WTC11 (cell line): ENCODE measurements at regions not wholly inside any gene's neighbourhood (a gene's known extent, or its start where the extent isn't known, plus 50 kb on each side); places are given as distances from the start of the nearest gene placed in this dataset.

Experiments
- ATAC-seq: fragments of 200-7000 bp; cut with Tn5 transposase; 2 replicates; pipeline ENCODE4 v1.10.0; 2021; ENCODE audit warnings: mild to moderate bottlenecking, moderate library complexity
- CTCF ChIA-PET: fragments of 300-600 bp; sonication (Branson Sonifier 250); formaldehyde crosslinking; loops from one replicate; lab custom pipeline; 2021; ENCODE audit warnings: antibody characterized with exemption; lab: Charles Lee
- POLR2A ChIA-PET: fragments of 350-600 bp; sonication (Branson Sonifier 250); formaldehyde crosslinking; loops from one replicate; lab custom pipeline; 2021; ENCODE audit warnings: antibody characterized with exemption; lab: Charles Lee
- DNase-seq: peaks from one replicate; pipeline ENCODE4 v3.0.0; 2021; ENCODE audit warnings: low spot score
- H3K27ac Mint-ChIP-seq: 2 replicates; pipeline ENCODE4 v1.8.0; 2021; ENCODE audit warnings: mixed read lengths
- H3K27me3 Mint-ChIP-seq: 2 replicates; pipeline ENCODE4 v1.8.0; 2021; ENCODE audit warnings: low read depth, mild to moderate bottlenecking, moderate library complexity, mixed read lengths
- H3K36me3 Mint-ChIP-seq: 2 replicates; pipeline ENCODE4 v1.8.0; 2021; ENCODE audit warnings: mixed read lengths
- H3K4me1 Mint-ChIP-seq: 2 replicates; pipeline ENCODE4 v1.8.0; 2022; ENCODE audit warnings: mixed read lengths
- H3K4me3 Mint-ChIP-seq: 2 replicates; pipeline ENCODE4 v1.8.0; 2021; ENCODE audit warnings: mild to moderate bottlenecking, moderate library complexity, mixed read lengths
- H3K9me3 Mint-ChIP-seq: 2 replicates; pipeline ENCODE4 v1.8.0; 2021; ENCODE audit warnings: mixed read lengths
- E2F5 ChIP-seq: sonication (generic); formaldehyde crosslinking; IDR thresholded peaks from 2 replicates; pipeline ENCODE4 v1.8.1; 2022; ENCODE audit warnings: mild to moderate bottlenecking, moderate library complexity, missing genetic modification reagents
- FOXP4 ChIP-seq: sonication (generic); formaldehyde crosslinking; IDR thresholded peaks from 2 replicates; pipeline ENCODE4 v1.8.0; 2022; ENCODE audit warnings: mild to moderate bottlenecking, missing genetic modification reagents
- IRF2 ChIP-seq: sonication (generic); formaldehyde crosslinking; IDR thresholded peaks from 2 replicates; pipeline ENCODE4 v1.8.0; 2022; ENCODE audit warnings: low read depth, missing genetic modification reagents, borderline replicate concordance
- JAZF1 ChIP-seq: fragments of 250-450 bp; sonication (Bioruptor Pico); IDR thresholded peaks from 2 replicates; pipeline ENCODE4 v1.9.0; 2021; ENCODE audit warnings: moderate library complexity, mild to moderate bottlenecking, inconsistent platforms
- JUN ChIP-seq: sonication (generic); formaldehyde crosslinking; IDR thresholded peaks from 2 replicates; pipeline ENCODE4 v1.8.0; 2023; ENCODE audit warnings: mild to moderate bottlenecking, missing genetic modification reagents
- MAX ChIP-seq: sonication (generic); formaldehyde crosslinking; IDR thresholded peaks from 2 replicates; pipeline ENCODE4 v1.8.0; 2022; ENCODE audit warnings: mild to moderate bottlenecking, missing genetic modification reagents
- MXD4 ChIP-seq: fragments of 250-450 bp; sonication (Bioruptor Pico); IDR thresholded peaks from 2 replicates; pipeline ENCODE4 v1.8.0; 2021; ENCODE audit warnings: mild to moderate bottlenecking, moderate library complexity, borderline replicate concordance
- NFYB ChIP-seq: sonication (generic); formaldehyde crosslinking; conservative IDR thresholded peaks from 2 replicates; pipeline ENCODE4 v1.8.0; 2022; ENCODE audit warnings: low read depth, missing genetic modification reagents
- NR1H2 ChIP-seq: sonication (generic); formaldehyde crosslinking; IDR thresholded peaks from 2 replicates; pipeline ENCODE4 v1.9.0; 2021; ENCODE audit warnings: mild to moderate bottlenecking, moderate library complexity, missing genetic modification reagents
- NR3C1 ChIP-seq: sonication (generic); formaldehyde crosslinking; conservative IDR thresholded peaks from 2 replicates; pipeline ENCODE4 v1.8.1; 2023; ENCODE audit warnings: low read depth, mild to moderate bottlenecking, missing genetic modification reagents
- RELA ChIP-seq: sonication (generic); formaldehyde crosslinking; IDR thresholded peaks from 2 replicates; pipeline ENCODE4 v1.8.1; 2022; ENCODE audit warnings: missing genetic modification reagents, mild to moderate bottlenecking, borderline replicate concordance
- RORB ChIP-seq: fragments of 250-450 bp; sonication (Bioruptor Pico); IDR thresholded peaks from 2 replicates; pipeline ENCODE4 v1.9.0; 2021; ENCODE audit warnings: mild to moderate bottlenecking
- TP53 ChIP-seq: sonication (generic); formaldehyde crosslinking; IDR thresholded peaks from 2 replicates; pipeline ENCODE4 v1.8.1; 2023; ENCODE audit warnings: mild to moderate bottlenecking, missing genetic modification reagents
- USF1 ChIP-seq: sonication (generic); formaldehyde crosslinking; IDR thresholded peaks from 2 replicates; pipeline ENCODE4 v1.8.0; 2022; ENCODE audit warnings: mild to moderate bottlenecking, missing genetic modification reagents
- ZNF121 ChIP-seq: sonication (generic); formaldehyde crosslinking; IDR thresholded peaks from 2 replicates; pipeline ENCODE4 v1.8.0; 2023; ENCODE audit warnings: missing genetic modification reagents
- ZNF317 ChIP-seq: sonication (generic); formaldehyde crosslinking; IDR thresholded peaks from 2 replicates; pipeline ENCODE4 v1.8.1; 2023; ENCODE audit warnings: low read depth, mild to moderate bottlenecking, moderate library complexity, missing genetic modification reagents, borderline replicate concordance
- TF ChIP-seq, protein P1 (sequence below): sonication (generic); formaldehyde crosslinking; IDR thresholded peaks from 2 replicates; pipeline ENCODE4 v1.8.1; 2023; ENCODE audit warnings: mild to moderate bottlenecking, missing genetic modification reagents
- TF ChIP-seq, protein P2 (sequence below): fragments of 250-450 bp; sonication (Bioruptor Pico); conservative IDR thresholded peaks from 2 replicates; pipeline ENCODE4 v1.9.0; 2021; ENCODE audit warnings: mild to moderate bottlenecking
- TF ChIP-seq, protein P3 (sequence below): fragments of 250-450 bp; sonication (Bioruptor Pico); IDR thresholded peaks from 2 replicates; pipeline ENCODE4 v1.9.0; 2021; ENCODE audit warnings: mild to moderate bottlenecking, borderline replicate concordance
- TF ChIP-seq, protein P4 (sequence below): sonication (generic); formaldehyde crosslinking; IDR thresholded peaks from 2 replicates; pipeline ENCODE4 v1.8.0; 2022; ENCODE audit warnings: mild to moderate bottlenecking, missing genetic modification reagents

DNA sequence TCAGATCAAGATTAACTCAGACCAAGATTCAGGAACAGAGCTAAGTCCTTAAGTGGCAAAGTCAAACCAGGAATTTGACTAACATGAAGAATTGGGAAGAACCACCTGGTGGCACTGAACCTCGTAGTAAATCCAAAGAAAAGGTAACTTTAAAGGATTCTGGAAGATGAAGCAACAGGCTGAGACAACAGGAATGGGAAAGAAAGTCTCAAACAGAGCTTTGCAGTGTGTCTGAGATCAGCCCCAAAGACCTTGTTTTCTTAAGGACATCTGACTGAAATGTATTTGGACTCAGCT lies 126.1 kb downstream of the ASB9 start:
- POLR2A ChIA-PET, result no interaction called here
- Mint-ChIP-seq H3K27ac (no peak overlapping the region), H3K4me3 (no peak overlapping the region), H3K9me3 (no peaks in the 10 kb centered on the region)
- CTCF ChIA-PET, result interaction anchor here (0.7 to 1.6 kb wide), 8 partner anchors 9 to 212 kb away, joined by 3 to 5 read pairs (median 3); no protein-coding TSS in a partner anchor
- DNase-seq, result no peak
- ATAC-seq, result no peak
- TF ChIP-seq ZNF317, result no peak
- no peak for TF ChIP-seq MAX
- no peak for TF ChIP-seq FOXP4 (CRISPR knock-in tag)
- TF ChIP-seq NR3C1, result no peak
- no peak for TF ChIP-seq E2F5 (CRISPR knock-in tag)
- no peak for TF ChIP-seq ZNF121 (CRISPR knock-in tag)
- TF ChIP-seq TP53 (CRISPR knock-in tag), result no peak
- TF ChIP-seq MXD4, result no peak
- TF ChIP-seq NFYB (CRISPR knock-in tag), result no peak
- no peak for TF ChIP-seq JAZF1 (CRISPR knock-in tag)
- no peak for TF ChIP-seq JUN (CRISPR knock-in tag)
- TF ChIP-seq, protein P1, sequence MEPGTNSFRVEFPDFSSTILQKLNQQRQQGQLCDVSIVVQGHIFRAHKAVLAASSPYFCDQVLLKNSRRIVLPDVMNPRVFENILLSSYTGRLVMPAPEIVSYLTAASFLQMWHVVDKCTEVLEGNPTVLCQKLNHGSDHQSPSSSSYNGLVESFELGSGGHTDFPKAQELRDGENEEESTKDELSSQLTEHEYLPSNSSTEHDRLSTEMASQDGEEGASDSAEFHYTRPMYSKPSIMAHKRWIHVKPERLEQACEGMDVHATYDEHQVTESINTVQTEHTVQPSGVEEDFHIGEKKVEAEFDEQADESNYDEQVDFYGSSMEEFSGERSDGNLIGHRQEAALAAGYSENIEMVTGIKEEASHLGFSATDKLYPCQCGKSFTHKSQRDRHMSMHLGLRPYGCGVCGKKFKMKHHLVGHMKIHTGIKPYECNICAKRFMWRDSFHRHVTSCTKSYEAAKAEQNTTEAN (CRISPR knock-in tag), result no peak
- TF ChIP-seq, protein P2, sequence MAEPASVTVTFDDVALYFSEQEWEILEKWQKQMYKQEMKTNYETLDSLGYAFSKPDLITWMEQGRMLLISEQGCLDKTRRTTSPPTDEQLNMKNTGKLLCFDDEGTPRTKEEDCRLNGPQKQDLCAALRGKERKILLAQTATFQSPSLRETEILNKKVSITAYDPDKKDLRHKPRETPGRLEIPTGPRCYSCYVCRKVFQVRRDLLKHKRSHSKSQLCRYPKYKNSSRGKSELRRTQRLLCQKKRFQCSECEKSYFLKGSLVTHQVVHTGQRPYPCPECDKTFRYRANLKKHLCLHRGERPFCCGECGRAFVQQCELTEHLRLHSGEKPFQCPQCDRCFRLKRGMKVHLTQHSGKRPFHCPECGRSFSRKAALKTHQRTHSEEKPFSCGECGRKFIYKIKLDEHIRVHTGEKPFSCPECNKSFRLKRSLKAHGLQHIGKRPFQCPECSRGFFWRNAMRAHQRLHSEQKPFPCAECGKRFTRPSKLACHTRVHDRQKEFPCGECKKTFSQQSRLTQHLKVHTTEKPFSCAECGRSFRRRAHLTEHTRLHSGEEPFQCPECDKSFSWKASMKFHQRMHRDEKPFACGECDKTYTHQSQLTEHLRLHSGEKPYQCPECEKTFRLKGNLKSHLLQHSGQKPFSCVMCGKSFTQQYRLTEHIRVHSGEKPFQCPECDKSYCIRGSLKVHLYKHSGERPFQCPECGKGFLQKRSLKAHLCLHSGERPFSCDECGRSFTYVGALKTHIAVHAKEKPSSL (CRISPR knock-in tag), result no peak
- no peak for TF ChIP-seq USF1 (CRISPR knock-in tag)
- TF ChIP-seq IRF2 (CRISPR knock-in tag), result no peak
- TF ChIP-seq, protein P3, sequence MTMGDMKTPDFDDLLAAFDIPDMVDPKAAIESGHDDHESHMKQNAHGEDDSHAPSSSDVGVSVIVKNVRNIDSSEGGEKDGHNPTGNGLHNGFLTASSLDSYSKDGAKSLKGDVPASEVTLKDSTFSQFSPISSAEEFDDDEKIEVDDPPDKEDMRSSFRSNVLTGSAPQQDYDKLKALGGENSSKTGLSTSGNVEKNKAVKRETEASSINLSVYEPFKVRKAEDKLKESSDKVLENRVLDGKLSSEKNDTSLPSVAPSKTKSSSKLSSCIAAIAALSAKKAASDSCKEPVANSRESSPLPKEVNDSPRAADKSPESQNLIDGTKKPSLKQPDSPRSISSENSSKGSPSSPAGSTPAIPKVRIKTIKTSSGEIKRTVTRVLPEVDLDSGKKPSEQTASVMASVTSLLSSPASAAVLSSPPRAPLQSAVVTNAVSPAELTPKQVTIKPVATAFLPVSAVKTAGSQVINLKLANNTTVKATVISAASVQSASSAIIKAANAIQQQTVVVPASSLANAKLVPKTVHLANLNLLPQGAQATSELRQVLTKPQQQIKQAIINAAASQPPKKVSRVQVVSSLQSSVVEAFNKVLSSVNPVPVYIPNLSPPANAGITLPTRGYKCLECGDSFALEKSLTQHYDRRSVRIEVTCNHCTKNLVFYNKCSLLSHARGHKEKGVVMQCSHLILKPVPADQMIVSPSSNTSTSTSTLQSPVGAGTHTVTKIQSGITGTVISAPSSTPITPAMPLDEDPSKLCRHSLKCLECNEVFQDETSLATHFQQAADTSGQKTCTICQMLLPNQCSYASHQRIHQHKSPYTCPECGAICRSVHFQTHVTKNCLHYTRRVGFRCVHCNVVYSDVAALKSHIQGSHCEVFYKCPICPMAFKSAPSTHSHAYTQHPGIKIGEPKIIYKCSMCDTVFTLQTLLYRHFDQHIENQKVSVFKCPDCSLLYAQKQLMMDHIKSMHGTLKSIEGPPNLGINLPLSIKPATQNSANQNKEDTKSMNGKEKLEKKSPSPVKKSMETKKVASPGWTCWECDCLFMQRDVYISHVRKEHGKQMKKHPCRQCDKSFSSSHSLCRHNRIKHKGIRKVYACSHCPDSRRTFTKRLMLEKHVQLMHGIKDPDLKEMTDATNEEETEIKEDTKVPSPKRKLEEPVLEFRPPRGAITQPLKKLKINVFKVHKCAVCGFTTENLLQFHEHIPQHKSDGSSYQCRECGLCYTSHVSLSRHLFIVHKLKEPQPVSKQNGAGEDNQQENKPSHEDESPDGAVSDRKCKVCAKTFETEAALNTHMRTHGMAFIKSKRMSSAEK, result no peak
- no peak for TF ChIP-seq NR1H2 (CRISPR knock-in tag)
- TF ChIP-seq RELA (CRISPR knock-in tag), result no peak
- TF ChIP-seq RORB, result no peak
- TF ChIP-seq, protein P4, sequence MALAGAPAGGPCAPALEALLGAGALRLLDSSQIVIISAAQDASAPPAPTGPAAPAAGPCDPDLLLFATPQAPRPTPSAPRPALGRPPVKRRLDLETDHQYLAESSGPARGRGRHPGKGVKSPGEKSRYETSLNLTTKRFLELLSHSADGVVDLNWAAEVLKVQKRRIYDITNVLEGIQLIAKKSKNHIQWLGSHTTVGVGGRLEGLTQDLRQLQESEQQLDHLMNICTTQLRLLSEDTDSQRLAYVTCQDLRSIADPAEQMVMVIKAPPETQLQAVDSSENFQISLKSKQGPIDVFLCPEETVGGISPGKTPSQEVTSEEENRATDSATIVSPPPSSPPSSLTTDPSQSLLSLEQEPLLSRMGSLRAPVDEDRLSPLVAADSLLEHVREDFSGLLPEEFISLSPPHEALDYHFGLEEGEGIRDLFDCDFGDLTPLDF (CRISPR knock-in tag), result no peak
- TF ChIP-seq, all 79 proteins: peak for 0
- H3K4me1 Mint-ChIP-seq, result peaks cover 3% of the 10 kb centered on the region; the same call in 1 of the 2 replicates
- no peaks in the 10 kb centered on the region for H3K36me3 Mint-ChIP-seq
- no peaks in the 10 kb centered on the region for H3K27me3 Mint-ChIP-seq
